Kidney epithelial cell (primary cell): ENCODE measurements at regions not wholly inside any gene's neighbourhood (a gene's known extent, or its start where the extent isn't known, plus 50 kb on each side); places are given as distances from the start of the nearest gene placed in this dataset.

Experiments used
- DNase-seq: peaks from one replicate; pipeline ENCODE4 v3.0.0-alpha.2; 2010; ENCODE audit warnings: low read depth
- H3K27me3 ChIP-seq: 2 replicates; pipeline ENCODE4 v1.6.0; 2011; ENCODE audit warnings: low read length; ENCODE audit not compliant: control insufficient read depth, insufficient read depth
- H3K36me3 ChIP-seq: 2 replicates; pipeline ENCODE4 v1.5.1; 2011; ENCODE audit warnings: low read length; ENCODE audit not compliant: control insufficient read depth, insufficient read depth
- H3K4me3 ChIP-seq: 2 replicates; pipeline ENCODE4 v1.5.1; 2011; ENCODE audit warnings: low read depth, mild to moderate bottlenecking, control low read depth, low read length
- TF ChIP-seq, protein P1 (sequence below): IDR thresholded peaks from 2 replicates; pipeline ENCODE4 v1.5.1; 2011; ENCODE audit warnings: mild to moderate bottlenecking, moderate library complexity, low read length, control low read depth, inconsistent platforms; ENCODE audit not compliant: insufficient read depth, poor library complexity, severe bottlenecking

GRCh38 chr11:106425819-106426218 lies 348.4 kb downstream of the AASDHPPT start:
- Histone ChIP-seq H3K36me3 (no peaks in the 10 kb centered on the region), H3K27me3 (no peaks in the 10 kb centered on the region), H3K4me3 (no peak overlapping the region)
- no peak for DNase-seq
- TF ChIP-seq, protein P1, sequence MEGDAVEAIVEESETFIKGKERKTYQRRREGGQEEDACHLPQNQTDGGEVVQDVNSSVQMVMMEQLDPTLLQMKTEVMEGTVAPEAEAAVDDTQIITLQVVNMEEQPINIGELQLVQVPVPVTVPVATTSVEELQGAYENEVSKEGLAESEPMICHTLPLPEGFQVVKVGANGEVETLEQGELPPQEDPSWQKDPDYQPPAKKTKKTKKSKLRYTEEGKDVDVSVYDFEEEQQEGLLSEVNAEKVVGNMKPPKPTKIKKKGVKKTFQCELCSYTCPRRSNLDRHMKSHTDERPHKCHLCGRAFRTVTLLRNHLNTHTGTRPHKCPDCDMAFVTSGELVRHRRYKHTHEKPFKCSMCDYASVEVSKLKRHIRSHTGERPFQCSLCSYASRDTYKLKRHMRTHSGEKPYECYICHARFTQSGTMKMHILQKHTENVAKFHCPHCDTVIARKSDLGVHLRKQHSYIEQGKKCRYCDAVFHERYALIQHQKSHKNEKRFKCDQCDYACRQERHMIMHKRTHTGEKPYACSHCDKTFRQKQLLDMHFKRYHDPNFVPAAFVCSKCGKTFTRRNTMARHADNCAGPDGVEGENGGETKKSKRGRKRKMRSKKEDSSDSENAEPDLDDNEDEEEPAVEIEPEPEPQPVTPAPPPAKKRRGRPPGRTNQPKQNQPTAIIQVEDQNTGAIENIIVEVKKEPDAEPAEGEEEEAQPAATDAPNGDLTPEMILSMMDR: no peak

DNA sequence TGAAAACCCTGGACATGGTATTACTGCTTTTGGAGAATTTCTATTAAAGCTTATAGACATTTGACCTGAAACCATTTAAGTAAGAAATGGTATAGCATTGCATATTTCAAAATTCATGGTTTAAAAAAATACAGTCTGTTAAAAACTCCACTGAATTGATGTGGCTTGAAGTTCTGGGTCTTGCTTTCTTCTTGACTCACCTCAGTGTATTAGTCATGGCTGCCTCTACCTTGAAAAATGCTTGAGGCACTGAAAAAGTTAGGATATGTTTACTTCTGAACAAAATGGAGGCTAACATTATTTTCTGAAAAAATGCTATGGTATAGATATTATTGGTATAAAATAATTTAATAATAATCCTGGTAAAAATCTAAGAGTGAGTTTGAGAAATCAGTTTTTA lies 349.2 kb downstream of the AASDHPPT start:
- H3K4me3 ChIP-seq: no peak overlapping the region
- TF ChIP-seq, protein P1: no peak
- DNase-seq: no peak
- no peaks in the 10 kb centered on the region for H3K36me3 ChIP-seq
- no peaks in the 10 kb centered on the region for H3K27me3 ChIP-seq

GRCh38 chr11:106427736-106428135 lies 350.3 kb downstream of the AASDHPPT start:
- Histone ChIP-seq H3K27me3 (no peaks in the 10 kb centered on the region), H3K4me3 (no peak overlapping the region), H3K36me3 (no peaks in the 10 kb centered on the region)
- no peak for DNase-seq
- TF ChIP-seq, protein P1: no peak

GRCh38 chr11:106442032-106442431 lies 364.6 kb downstream of the AASDHPPT start:
- DNase-seq: no peak
- Histone ChIP-seq H3K27me3 (no peaks in the 10 kb centered on the region), H3K36me3 (no peaks in the 10 kb centered on the region), H3K4me3 (no peak overlapping the region)
- TF ChIP-seq, protein P1: no peak

DNA sequence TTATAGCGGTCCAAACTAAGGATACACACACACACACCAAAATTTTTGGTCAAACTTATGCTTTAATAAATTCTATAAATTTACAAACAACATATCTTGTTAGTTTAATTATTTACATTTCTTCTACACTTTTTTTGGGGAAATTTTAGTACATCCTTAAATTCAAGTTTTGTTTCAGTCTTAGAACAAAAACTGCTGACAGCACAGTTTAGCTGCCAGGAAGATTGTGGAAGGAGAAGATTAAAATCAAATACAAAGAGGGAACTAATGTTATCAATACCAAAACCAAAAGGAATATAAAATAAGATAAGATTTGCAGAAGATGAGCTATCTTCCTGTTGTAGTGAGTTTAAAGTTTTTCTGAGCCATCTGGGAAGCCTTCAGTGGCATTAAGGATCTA lies 368.8 kb downstream of the AASDHPPT start:
- TF ChIP-seq, protein P1: no peak
- Histone ChIP-seq H3K27me3 (no peaks in the 10 kb centered on the region), H3K4me3 (no peak overlapping the region), H3K36me3 (no peaks in the 10 kb centered on the region)
- no peak for DNase-seq

- H3K36me3 ChIP-seq: no peaks in the 10 kb centered on the region
- TF ChIP-seq, protein P1: no peak
- H3K27me3 ChIP-seq: no peaks in the 10 kb centered on the region
- H3K4me3 ChIP-seq: no peak overlapping the region
- DNase-seq: no peak
Observed at GRCh38 chr11:106446955-106447354, 369.5 kb downstream of the AASDHPPT start.
